ENCODE measurements at regions not wholly inside any gene's neighbourhood (a gene's known extent, or its start where the extent isn't known, plus 50 kb on each side); places are given as distances from the start of the nearest gene placed in this dataset.
"Not testable (repeated sequence)": the region's sequence is repeated elsewhere in the genome, so short reads cannot be mapped to it uniquely, and the experiment has no call there.

GRCh38 chr5:162487528-162488525 lies 420.3 kb downstream of the GABRG2 start:
- no peak for DNase-seq

- DNase-seq, result no peak
Observed at GRCh38 chr5:162496100-162496808, 428.7 kb downstream of the GABRG2 start.

GRCh38 chr5:162497455-162497854 lies 429.9 kb downstream of the GABRG2 start:
- no peak for DNase-seq

- no peak for DNase-seq
Observed at GRCh38 chr5:162502780-162503179, 435.2 kb downstream of the GABRG2 start.

DNA sequence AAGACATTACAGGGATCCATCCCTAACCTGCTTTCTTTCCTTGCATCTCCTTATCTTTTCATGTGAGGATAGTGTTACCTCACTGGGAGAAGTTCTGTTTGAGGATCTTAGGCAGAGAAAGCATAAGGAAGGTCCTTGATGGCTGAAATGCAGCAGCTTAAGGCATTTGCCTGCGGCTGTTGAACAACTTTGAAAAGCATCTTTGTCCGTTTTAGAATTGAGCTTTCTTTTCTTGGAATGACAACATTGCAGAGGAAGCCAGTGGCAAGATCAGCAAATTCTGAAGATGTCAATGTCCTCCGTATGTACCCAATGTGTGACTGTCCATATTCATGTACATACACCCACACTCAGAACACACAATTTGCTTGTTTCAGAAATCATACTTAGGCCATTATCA lies 436.2 kb downstream of the GABRG2 start:
- DNase-seq, result no peak

DNA sequence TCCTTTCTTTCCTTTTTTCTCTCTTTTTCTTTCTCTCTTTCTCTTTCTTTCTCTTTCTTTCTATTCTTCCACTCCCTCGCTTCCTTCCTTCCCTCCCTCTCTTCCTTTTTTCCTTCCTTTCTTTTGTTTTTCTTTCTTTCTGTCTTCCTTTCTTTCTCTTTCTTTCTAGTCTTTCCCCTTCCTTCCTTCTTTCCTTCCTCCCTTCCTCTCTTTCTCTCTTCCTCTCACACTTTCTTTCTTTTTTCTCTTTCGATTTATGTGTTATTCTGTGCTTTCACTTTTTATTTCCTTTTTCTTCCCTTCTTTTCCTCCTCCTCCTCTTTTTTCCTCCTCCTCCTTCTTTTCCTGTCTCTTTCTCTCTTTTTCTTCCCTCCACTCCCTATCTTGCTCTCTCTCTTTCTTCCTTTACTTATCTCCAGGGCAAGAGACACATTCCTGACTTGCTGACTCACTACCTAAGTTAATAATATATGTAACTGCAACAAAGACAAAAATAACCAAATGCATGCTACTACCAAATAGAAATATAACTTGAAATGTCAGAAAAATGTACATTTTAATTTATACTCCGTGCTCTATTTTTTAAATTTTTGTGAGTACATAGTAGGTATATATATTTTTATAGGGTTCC lies 445.5 kb downstream of the GABRG2 start:
- DNase-seq, result no peak

DNA sequence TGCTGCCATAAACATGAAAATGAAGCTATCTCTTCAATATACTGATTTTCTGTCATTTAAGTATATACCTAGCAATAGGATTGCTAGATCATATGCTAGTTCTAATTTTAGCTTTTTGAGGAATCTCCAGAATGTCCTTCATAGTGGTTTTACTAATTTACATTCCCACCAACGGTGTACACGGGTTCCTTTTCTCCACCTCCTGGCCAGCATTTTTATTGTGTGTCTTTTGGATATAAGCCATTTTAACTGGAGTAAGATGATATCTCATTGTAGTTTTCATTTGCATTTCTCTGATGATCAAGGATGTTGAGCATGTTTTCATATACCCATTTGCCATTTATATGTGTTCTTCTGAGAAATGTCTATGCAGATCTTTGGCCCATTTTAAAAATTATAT lies 446.5 kb downstream of the GABRG2 start:
- DNase-seq, result no peak

DNA sequence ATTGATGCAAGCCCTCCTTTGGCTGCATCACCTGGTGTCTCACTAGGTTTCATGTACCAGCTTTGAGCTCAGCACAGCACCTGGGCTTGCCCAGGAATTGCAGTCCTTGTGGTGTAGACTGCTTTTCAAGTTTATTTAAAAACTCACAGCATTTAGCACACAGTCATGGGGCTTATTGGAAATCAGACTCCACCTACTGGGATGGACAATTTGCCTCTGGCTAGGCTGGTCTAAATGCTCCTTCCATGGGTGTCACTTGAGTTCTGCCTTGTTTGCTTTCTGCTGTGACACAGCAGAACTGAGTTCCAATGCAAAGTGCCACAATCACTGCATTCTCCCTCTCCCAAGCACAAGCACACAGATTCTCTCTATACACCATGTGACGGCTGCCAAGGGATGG lies 453.3 kb downstream of the GABRG2 start:
- no peak for DNase-seq

DNA sequence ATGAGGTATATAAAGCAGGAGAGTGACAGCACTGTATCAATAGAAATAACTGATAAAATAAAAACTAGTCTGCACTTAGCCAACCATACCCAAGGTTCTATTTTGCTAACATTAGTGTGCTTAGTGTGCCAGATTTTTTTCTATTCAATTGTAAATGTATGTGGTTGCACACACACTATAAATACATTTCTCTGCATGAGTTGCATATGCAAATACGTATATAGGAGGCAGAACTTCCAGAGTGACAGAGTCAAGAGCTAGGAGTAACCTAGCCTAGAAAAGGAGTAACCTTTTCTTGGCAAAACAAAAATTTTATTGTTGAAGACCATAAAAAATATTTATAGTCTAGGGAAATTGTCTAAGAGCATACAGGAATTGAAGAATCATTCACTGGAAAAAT lies 461.6 kb downstream of the GABRG2 start:
- DNase-seq, result no peak

GRCh38 chr5:162529886-162530285 lies 462.3 kb downstream of the GABRG2 start:
- no peak for DNase-seq

DNA sequence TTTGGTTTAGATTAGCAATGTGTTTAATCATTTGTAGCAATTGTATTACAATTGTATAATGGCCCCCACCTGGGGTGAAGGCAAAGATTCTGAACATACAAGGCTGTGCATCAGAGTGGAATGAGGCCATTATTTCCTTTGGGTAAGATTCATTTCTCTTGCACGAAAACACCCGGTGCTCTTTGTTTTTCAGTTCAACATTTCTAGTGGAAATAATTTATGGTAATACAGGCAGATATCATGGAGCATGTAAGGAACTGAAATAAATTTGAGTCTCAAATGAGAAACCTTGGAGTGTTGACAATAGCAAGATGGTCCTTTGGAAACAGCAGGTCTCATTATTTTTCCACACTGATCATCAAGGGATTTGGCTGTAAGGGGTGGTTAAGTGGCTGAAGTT lies 475.9 kb downstream of the GABRG2 start:
- DNase-seq, result no peak

DNA sequence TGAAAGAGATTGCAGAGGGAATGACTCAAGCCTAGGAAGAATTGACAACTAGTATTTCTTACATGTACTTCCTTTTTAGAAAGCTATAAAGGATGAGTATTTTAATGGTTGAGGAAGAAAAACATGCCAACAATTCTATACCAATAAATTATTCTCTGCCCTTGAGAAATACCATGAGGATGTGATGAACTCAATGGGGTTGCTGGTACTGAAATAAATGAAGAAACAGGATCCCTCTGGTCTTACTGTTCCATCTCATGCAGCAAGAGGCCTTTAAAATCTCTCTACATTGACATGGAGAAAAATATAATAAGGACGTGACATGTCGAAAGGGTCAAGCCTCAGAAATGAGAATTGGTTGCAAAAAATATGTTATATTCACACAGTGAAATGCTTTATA lies 477.3 kb downstream of the GABRG2 start:
- no peak for DNase-seq

DNA sequence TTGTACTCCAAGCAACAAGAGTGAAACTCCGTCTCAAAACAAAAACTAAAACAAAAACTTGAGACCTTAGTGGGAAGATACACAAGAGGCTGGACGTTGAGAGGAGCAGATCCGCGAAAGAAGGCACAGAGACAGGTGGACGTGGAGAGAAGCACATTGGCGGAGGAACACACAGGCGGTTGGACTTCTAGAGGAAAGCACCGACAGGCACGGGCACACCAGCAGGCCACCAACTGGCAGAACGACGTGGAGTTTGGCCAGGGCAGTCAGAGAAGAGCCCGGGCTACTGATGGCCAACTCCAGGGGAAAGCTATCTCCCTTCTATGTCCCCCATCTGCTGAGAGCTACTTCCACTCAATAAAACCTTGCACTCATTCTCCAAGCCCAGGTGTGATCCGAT lies 482.7 kb downstream of the GABRG2 start:
- DNase-seq, result no peak

DNA sequence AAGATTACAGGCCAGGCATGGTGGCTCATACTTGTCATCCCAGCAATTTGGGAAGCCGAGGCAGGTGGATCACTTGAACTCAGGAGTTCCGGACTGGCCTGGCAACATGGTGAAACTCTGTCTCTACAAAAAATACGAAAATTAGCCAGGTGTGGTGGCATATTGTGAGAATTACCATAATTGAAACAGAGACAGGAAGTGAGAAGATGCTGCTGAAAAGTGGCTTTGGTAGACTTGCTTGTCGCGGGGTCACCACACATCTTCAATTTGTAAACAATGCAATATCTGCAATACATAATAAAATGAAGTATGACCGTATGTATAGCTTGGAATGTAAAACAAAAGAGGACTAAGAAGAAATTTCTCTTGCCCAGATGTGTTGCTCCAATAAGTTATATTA lies 490.5 kb downstream of the GABRG2 start:
- no peak for DNase-seq

- DNase-seq, result no peak
Observed at GRCh38 chr5:162567644-162568043, 500.1 kb downstream of the GABRG2 start.

DNA sequence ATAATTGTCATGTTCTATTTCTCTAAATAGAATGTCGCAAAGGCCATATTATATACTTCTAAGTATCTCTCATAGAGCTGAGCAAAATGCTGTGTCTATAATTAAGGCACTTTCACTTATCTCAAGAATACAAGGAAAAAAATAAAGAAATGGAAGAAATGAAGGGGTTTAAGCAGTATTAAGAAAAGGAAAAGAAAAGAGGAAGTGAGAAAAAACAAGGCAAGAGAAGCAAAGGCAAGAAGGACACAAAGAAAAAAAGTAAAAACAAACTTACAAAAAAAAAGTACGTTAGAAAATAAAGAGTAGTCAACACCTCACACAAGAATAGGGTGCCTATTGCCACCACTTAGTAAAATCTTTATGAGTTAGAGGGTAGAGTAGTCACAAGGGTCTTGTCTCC lies 506.2 kb downstream of the GABRG2 start:
- DNase-seq, result no peak

DNA sequence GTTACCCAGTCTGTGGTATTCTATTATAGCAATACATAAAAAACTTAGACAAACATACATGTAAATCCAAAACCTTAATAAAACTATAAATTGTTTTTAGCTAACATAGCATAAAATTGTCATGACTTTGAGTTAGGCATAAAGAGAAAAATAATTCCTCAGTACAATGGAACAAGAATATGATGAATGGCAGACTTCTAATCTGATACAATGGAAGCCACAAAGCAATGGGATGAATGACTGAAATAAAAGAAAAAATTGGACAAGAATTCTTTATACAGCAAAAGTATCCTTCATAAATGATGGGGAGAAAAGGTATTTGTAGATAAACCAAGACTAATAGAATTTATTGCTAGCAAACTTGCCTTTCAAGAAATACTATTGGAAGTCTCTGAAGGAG lies 524.2 kb downstream of the GABRG2 start:
- DNase-seq, result no peak

DNA sequence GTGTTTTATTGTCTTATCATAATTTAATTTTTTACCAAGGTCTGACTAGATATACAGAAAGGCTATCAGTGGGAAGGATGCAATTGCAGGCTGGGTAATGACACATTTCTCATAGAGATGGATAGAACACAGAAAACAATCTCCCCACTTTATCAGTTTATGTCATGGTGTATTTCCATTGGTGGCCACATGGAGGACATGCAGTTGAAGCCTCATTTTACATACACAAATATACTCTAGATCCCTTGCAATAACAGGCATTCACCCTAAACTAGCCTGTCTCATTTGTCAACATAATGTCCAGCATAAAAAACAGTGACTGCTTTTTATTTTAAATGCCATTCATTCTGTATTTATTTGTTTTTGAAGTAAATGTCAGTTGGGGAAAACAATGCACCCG lies 526.3 kb downstream of the GABRG2 start:
- peak in 1 of 4 experiments; percentile 2 for DNase-seq

GRCh38 chr5:162603443-162604070 lies 536.0 kb downstream of the GABRG2 start:
- no peak for DNase-seq

GRCh38 chr5:162607879-162608278 lies 540.3 kb downstream of the GABRG2 start:
- DNase-seq, result no peak

DNA sequence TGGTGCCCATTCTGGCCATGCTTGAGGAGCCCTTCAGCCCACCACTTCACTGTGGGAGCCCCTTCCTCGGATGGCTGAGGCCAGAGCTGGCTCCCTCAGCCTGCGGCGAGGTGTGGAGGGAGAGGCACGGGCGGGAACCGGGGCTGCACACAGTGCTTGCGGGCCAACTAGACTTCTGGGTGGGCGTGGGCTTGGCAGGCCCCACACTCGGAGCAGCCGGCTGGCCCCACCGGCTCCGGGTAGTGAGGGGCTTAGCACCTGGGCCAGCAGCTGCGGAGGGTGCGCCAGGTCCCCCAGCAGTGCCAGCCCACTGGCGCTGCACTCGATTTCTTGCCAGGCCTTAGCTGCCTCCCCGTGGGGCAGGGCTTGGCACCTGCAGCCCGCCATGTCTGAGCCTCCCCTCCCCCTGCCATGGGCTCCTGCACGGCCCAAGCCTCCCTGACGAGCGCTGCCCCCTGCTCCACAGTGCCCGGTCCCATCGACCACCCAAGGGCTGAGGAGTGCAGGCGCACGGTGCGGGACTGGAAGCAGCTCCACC lies 554.2 kb downstream of the GABRG2 start:
- not testable (repeated sequence) for DNase-seq

GRCh38 chr5:162624110-162624509 lies 556.5 kb downstream of the GABRG2 start:
- no peak for DNase-seq

GRCh38 chr5:162637481-162637880 lies 569.9 kb downstream of the GABRG2 start:
- no peak for DNase-seq
